ENCODE measurements at regions not wholly inside any gene's neighbourhood (a gene's known extent, or its start where the extent isn't known, plus 50 kb on each side); places are given as distances from the start of the nearest gene placed in this dataset.

- TF ChIP-seq HDAC2 (IDR thresholded peaks at IDR 0.05) (no peak), ZC3H11A (IDR thresholded peaks at IDR 0.05) (no peak), MAFK (IDR thresholded peaks at IDR 0.05; ENCODE audit: partially characterized antibody) (no peak), JUNB (IDR thresholded peaks at IDR 0.05) (no peak), CBX8 (IDR thresholded peaks at IDR 0.05) (no peak)
- Histone ChIP-seq H3K4me1 (no peaks in the 10 kb centered on the region), H3K27ac (no peak overlapping the region), H3K4me3 (no peak overlapping the region), H3K9me3 (no peaks in the 10 kb centered on the region), H3K4me2 (no peak overlapping the region)
- DNase-seq (ENCODE audit: low read depth in 1 of 2, low spot score in 1 of 2) (no peak), ATAC-seq (no peak), FAIRE-seq (no peak)
- ChIA-PET CTCF (no interaction called here), POLR2A (no interaction called here)
- WGBS (ENCODE audit: missing lambda C conversion rate) = 29% methylated on average over 1 of the region's 1 CpG
These were observed 436.4 kb upstream of the FTMT start for GRCh38 chr5:121415270-121415669.

DNA sequence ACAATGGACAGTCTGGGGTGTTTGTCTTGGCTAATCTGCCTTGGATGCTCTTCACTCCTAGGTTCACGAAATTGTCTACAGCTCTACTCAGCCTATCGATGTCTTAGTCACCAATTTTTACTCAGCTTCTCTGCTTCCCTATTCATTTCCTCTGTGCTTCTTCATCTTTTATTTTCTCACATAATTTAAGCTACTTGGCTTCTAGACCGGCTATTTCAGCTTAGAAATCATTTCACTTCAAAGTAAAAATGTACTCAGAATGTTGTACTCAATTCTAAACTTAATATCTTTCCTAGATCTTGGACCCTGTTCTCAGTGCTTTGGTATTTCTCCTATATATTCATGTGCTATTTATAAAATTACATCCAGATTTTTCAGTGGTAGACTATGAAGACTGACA is 430.0 kb upstream of the FTMT start:
- ChIA-PET CTCF (no interaction called here), POLR2A (no interaction called here)
- Histone ChIP-seq H3K9me3 (no peaks in the 10 kb centered on the region), H3K4me1 (no peaks in the 10 kb centered on the region), H3K4me2 (no peak overlapping the region), H3K4me3 (no peak overlapping the region), H3K27ac (no peak overlapping the region)
- no peak for ATAC-seq
- no peak for FAIRE-seq
- DNase-seq (ENCODE audit: low read depth in 1 of 2, low spot score in 1 of 2) = no peak
- 43% methylated on average over 3 of the region's 3 CpGs for WGBS (ENCODE audit: missing lambda C conversion rate)
- no peak for TF ChIP-seq TFCP2L1 (CRISPR knock-in tag; IDR thresholded peaks at IDR 0.05)
- no peak for TF ChIP-seq CHD2 (IDR thresholded peaks at IDR 0.05; ENCODE audit: low read length, partially characterized antibody)
- no peak for TF ChIP-seq RFX5 (IDR thresholded peaks at IDR 0.05)
- TF ChIP-seq, protein P1, sequence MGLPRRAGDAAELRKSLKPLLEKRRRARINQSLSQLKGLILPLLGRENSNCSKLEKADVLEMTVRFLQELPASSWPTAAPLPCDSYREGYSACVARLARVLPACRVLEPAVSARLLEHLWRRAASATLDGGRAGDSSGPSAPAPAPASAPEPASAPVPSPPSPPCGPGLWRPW (IDR thresholded peaks at IDR 0.05) = no peak

GRCh38 chr5:121424976-121425375 is 426.7 kb upstream of the FTMT start:
- TF ChIP-seq CEBPB (IDR thresholded peaks at IDR 0.05) (no peak), RNF2 (IDR thresholded peaks at IDR 0.05; ENCODE audit: borderline replicate concordance, low read depth) (no peak), RARB (CRISPR knock-in tag; IDR thresholded peaks at IDR 0.05) (no peak), HDAC2 (IDR thresholded peaks at IDR 0.05) (no peak), KDM5A (IDR thresholded peaks at IDR 0.05) (no peak), BCL3 (IDR thresholded peaks at IDR 0.05) (no peak), RCOR1 (IDR thresholded peaks at IDR 0.05; ENCODE audit: low read depth, low read length) (no peak), RFX5 (IDR thresholded peaks at IDR 0.05) (no peak), HOXB13 (CRISPR knock-in tag; IDR thresholded peaks at IDR 0.05; ENCODE audit: low read depth) (no peak), USF2 (IDR thresholded peaks at IDR 0.05) (no peak), MAZ (IDR thresholded peaks at IDR 0.05; ENCODE audit: borderline replicate concordance, low read depth, low read length) (no peak), SMC3 (IDR thresholded peaks at IDR 0.05) (no peak), FOXS1 (CRISPR knock-in tag; IDR thresholded peaks at IDR 0.05) (no peak), HEYL (CRISPR knock-in tag; IDR thresholded peaks at IDR 0.05) (no peak), E2F6 (IDR thresholded peaks at IDR 0.05; ENCODE audit: borderline replicate concordance, low read depth) (no peak), JUNB (IDR thresholded peaks at IDR 0.05) (no peak)
- TF ChIP-seq, protein P2, sequence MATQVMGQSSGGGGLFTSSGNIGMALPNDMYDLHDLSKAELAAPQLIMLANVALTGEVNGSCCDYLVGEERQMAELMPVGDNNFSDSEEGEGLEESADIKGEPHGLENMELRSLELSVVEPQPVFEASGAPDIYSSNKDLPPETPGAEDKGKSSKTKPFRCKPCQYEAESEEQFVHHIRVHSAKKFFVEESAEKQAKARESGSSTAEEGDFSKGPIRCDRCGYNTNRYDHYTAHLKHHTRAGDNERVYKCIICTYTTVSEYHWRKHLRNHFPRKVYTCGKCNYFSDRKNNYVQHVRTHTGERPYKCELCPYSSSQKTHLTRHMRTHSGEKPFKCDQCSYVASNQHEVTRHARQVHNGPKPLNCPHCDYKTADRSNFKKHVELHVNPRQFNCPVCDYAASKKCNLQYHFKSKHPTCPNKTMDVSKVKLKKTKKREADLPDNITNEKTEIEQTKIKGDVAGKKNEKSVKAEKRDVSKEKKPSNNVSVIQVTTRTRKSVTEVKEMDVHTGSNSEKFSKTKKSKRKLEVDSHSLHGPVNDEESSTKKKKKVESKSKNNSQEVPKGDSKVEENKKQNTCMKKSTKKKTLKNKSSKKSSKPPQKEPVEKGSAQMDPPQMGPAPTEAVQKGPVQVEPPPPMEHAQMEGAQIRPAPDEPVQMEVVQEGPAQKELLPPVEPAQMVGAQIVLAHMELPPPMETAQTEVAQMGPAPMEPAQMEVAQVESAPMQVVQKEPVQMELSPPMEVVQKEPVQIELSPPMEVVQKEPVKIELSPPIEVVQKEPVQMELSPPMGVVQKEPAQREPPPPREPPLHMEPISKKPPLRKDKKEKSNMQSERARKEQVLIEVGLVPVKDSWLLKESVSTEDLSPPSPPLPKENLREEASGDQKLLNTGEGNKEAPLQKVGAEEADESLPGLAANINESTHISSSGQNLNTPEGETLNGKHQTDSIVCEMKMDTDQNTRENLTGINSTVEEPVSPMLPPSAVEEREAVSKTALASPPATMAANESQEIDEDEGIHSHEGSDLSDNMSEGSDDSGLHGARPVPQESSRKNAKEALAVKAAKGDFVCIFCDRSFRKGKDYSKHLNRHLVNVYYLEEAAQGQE (IDR thresholded peaks at IDR 0.05) = no peak
- TF ChIP-seq, protein P1 (IDR thresholded peaks at IDR 0.05) = no peak
- TF ChIP-seq, protein P3, sequence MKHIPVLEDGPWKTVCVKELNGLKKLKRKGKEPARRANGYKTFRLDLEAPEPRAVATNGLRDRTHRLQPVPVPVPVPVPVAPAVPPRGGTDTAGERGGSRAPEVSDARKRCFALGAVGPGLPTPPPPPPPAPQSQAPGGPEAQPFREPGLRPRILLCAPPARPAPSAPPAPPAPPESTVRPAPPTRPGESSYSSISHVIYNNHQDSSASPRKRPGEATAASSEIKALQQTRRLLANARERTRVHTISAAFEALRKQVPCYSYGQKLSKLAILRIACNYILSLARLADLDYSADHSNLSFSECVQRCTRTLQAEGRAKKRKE (CRISPR knock-in tag; IDR thresholded peaks at IDR 0.05; ENCODE audit: low read depth) = no peak
- TF ChIP-seq, protein P4, sequence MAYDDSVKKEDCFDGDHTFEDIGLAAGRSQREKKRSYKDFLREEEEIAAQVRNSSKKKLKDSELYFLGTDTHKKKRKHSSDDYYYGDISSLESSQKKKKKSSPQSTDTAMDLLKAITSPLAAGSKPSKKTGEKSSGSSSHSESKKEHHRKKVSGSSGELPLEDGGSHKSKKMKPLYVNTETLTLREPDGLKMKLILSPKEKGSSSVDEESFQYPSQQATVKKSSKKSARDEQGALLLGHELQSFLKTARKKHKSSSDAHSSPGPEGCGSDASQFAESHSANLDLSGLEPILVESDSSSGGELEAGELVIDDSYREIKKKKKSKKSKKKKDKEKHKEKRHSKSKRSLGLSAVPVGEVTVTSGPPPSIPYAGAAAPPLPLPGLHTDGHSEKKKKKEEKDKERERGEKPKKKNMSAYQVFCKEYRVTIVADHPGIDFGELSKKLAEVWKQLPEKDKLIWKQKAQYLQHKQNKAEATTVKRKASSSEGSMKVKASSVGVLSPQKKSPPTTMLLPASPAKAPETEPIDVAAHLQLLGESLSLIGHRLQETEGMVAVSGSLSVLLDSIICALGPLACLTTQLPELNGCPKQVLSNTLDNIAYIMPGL (CRISPR knock-in tag; IDR thresholded peaks at IDR 0.05; ENCODE audit: borderline replicate concordance) = no peak
- ATAC-seq (no peak), DNase-seq (ENCODE audit: low read depth in 1 of 2, low spot score in 1 of 2) (no peak), FAIRE-seq (no peak)
- H3K4me2 ChIP-seq = no peak overlapping the region
- POLR2A ChIA-PET = no interaction called here
- no peaks in the 10 kb centered on the region for H3K4me1 ChIP-seq
- no peak overlapping the region for H3K27ac ChIP-seq
- no peaks in the 10 kb centered on the region for H3K9me3 ChIP-seq
- CTCF ChIA-PET = no interaction called here
- H3K4me3 ChIP-seq = no peak overlapping the region
- 65% methylated on average over 2 of the region's 2 CpGs for WGBS (ENCODE audit: missing lambda C conversion rate)
